Tongue (tissue), 1 donor: ENCODE measurements at regions not wholly inside any gene's neighbourhood (a gene's known extent, or its start where the extent isn't known, plus 50 kb on each side); places are given as distances from the start of the nearest gene placed in this dataset.

Experiments
- DNase-seq: peaks from one replicate; pipeline ENCODE4 v3.0.0-alpha.2; 2015

DNA sequence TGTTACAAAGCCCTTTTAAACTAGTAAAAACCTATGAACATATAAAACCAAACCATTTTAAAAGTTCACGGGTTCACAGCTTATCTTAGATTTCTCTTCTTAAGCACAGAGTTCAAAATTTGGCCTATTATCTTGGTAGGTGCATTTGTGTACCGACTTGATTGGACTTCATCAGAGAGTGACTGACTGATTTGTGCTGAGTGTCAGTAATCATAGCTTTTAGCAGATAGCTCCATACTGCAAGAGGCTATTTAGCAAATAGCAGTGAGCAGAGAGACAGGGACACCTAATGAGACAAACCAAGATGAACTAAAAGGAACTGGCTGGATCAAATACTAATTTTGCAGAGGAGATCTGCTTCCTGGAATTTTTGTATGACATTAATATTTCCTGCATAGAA lies 274.5 kb downstream of the PRR16 start:
- DNase-seq, result no peak

DNA sequence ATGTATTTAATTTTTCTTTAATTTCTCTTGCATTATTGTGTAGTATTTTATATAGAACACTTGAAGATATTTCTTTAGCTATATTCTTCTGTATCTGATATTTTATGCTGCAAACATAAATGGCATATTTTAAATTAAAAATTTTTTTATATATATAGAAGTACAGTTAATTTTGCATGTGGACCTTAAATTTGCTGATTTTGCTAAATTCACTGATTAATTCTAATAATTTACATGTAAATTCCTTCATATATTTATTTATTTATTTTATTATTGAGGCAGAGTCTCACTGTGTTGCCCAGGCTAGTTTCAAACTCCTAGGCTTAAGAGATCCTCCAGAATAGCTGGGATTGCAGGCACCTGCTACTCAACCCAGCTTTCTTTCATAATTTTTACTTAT lies 276.9 kb downstream of the PRR16 start:
- no peak for DNase-seq

DNA sequence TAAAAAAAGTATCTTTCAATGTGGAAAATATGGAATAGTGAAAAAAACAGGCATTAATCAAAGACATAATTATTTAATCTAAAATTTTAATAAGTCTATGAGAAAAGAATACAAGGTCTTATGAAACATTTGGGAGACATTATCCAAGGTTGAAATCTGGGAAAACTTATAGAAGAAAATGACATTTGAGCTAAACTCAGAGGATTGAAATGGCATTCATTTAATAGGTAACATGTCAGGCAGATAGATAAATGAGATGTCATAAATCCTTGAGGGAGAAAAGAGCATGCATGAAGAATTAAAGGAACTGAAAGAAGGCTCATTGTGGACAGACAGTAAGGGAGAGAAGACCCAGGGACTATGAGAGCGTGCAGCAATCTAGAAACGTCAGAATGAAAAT lies 284.4 kb downstream of the PRR16 start:
- DNase-seq, result no peak

DNA sequence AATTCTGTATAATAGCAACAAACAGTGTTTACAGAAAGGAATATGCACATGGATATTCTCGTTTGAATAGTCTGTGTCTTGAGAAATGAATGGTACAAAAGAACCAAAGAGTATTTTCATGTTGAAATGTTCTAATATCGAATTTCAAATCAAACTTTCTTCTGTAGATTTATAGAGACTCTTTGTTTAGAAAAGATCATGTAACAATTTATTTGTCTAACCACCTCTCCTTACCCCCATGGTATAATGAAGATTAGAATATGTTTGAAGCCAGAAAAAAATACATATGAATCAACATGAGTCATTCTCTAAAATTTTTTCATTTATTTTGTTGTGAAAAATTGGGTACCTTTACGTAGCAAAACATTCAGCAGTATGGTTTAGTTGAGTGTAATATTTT lies 285.6 kb downstream of the PRR16 start:
- no peak for DNase-seq

DNA sequence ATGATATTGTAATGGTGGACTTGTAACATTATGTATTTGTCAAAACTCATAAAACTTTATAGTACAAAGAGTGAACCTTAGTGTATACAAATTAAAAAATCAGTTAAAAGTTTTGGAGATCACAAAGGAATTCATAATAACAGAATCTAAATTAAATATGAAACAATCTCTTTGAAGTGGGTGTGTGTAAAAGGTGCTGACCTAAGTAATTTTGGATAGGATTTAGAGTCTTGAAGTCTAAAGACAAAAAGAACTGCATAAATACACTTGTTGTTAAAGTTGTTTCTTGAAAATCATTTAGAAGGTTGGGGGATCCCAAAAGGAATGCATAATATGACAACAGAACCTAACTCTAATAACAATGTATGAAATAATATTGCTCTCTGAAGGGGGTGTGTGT lies 295.5 kb downstream of the PRR16 start:
- DNase-seq, result no peak

DNA sequence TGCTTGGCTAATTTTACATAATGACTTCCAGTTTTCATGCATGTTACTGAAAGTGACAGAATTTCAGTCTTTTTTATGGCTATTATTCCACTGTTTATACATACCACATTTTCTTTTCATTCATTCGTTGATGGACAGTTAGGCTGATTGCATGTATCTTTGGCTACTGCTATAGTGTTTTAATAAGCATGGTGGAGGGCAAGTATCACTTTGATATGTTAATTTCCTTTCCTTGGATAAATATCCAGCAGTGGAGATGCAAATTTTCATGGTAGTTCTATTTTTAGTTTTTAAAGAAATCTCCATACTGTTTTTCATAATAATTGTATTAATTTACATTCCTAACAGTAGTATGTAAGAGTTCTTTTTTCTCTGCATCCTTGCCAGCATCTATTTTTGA lies 297.9 kb downstream of the PRR16 start:
- no peak for DNase-seq

DNA sequence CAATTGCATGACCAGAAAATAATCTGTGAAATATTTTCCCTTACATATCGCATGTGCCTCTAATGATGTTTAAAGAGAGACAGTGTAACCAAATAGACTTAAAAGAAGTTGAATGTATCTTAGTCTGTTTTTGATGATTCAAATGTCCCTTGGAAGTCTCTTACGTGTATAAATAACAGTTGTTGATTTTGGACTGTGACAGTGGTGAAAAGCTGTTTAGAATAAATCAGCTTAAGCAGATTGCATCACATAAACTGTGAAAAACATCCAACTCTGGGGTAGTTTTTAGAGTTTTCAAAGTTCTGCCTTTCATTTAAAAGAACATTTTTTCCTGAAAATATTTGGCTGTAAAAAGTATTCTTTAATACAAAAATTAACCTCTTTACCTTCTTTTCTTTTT lies 301.1 kb downstream of the PRR16 start:
- no peak for DNase-seq

DNA sequence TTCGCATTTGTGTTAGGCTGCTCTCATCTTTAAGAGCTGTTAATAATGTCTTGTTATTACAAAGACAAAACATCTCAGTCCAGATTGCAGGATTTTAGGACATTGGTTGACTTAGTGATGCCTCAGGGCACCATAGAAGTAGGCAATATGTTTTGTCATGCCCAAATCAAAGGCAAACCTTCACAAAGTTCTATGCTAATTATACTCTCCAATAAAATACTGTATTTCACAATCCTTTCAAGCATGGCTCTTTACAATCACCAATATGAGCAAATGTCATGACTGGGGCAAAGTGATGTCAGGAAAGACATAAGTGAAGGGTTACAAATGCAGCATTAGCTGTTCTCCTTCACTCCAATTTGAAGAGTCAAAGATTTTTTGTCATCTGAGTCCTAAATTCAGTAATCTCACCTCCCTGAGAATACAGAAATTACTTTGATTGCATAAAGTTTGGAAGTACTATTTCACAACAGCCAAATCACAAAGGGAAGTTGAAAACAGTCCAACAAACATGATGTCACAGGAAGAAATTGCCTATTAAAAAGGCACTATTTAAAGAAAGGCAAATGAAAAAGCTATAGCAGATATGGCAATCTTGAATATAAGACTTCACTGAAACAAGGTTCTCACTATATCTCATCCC lies 303.2 kb downstream of the PRR16 start:
- no peak for DNase-seq

DNA sequence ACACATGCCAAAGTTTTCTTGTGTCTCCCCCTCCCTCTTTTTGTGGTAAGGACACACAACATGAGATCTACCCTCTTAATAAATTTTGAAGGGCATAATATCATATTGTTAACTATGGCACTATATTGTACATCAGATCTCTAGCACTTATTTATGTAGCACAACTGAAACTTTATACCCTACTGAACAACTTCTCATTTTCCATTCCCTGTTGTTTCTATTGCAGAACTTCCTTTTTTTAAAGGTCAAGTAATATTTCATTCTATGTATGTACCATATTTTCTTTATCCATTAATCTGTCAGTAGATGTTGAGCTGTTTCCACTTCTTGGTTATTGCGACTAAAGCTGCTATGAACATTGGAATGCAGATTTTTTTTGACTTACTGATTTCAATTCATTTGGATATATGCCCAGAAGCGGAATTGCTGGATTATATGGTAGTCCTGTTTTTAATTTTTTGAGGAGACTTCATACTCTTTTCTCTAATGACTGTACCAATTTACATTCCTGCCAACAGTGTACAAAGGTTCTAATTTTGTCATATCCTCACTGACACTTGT lies 305.3 kb downstream of the PRR16 start:
- DNase-seq, result no peak

DNA sequence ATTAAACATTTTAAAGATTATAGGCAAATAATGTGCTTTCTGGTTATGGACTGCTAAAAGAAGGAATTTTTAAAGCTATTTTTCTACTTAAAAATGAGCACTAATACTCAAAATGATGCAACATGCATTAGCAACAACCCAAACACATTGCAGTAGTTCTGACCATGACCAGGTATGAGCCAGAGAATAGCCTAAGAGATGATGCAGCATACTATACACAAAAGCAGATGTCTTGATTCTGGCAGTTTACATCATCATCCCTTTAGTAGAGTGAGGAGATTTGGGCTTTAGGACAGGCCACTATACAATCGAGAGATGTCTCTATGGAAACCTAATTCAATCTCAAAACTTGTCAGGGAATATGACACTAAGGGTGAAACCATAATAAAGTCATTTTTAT lies 307.1 kb downstream of the PRR16 start:
- no peak for DNase-seq

DNA sequence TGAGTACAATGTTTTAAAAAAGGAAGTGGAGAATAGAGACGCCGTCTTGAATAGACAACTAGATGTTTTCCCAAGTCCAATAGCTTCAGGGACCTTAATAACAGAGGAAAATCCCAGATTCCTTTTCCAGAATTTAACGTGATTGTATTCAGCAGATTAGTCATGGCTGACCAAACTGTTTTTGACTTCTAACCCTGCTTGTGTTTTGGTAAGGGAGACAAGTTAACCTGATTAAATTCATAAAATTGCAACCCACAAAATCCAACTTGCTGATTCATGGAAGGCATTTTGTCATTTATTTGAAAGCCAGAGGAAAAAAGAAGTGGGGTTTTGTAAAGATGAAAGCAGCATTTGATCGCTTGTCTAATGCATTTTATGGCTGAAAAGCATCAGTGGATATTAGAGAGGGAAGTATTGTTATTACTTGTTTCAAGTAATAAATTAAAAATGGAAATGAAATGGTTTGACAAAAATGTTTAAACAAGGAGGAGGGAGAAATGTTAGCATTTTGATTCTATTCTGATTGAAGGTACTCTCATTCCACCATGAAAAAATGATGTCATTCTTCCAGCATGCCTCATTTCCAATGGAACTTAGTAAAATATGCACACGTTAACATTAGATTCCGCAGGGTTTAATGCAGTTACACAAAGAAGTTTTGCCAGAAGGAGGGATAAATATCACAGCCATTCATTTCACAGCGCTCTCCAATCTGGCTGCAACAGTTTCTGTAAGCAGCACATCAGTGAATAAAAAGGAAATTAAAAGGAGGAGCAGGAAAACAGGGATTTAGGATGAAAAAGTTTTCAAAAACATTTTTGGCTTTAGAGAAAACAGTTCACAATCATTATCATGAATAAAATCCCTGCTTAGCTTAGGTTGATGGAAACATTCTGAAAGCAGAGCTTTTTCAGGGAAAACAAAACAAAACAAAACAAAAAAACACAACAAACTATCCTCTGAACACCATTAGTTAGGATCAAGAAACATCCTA lies 314.7 kb downstream of the PRR16 start:
- peak; percentile 5 for DNase-seq

DNA sequence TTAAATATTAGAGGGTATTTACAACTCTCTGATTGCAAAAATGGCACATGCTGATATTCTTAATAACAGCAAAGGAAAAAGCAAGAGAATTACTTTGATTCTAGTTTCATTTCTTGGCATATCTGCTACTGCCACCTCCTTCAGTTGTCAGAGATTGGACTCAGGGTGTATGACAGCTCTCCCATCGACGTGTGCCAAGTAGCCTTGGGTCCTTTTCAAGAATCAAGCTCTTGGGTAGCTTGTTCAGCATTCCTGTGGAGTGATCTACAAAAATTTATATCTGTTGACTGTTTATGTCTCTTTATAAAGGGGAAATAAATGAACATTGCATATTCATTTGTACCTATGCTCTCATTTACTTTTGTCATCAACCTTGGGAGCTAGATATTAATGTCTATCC lies 315.6 kb downstream of the PRR16 start:
- no peak for DNase-seq

DNA sequence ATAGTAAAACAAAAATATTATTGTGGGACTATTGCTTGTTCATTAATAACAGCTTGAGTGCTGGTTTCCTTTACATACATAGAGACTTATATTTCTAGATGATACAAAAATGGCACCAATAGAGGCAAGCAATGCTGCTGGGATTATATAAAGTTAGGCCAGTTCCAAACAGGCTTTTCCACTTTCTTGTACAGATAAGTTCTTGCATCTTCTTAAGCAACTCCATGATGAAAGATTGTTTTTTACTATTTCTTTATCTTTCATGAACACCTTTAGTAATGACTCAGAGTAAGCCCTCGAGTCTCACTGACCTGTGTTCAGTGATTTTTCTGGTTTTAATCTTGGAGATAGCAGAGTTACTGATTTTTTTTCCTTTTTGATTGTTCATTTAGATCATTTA lies 324.4 kb downstream of the PRR16 start:
- no peak for DNase-seq

DNA sequence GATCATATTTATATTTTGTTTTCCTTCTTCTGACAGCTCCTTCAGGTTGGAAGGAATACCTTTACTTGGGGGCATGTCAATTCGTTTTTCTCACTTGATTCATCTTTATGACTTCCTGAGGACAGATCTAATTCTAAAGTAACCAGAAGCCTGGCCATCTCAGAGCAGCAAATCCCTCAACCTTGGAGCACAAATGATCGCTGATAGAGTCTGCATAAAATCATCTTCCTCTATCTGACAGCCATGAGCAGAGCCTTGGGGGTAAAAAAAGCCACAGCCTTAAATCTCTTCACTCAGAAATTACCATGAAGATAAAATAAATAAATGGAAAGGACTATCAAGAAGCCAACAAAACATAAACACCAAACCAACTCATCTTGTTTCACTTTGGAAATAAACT lies 325.8 kb downstream of the PRR16 start:
- no peak for DNase-seq

DNA sequence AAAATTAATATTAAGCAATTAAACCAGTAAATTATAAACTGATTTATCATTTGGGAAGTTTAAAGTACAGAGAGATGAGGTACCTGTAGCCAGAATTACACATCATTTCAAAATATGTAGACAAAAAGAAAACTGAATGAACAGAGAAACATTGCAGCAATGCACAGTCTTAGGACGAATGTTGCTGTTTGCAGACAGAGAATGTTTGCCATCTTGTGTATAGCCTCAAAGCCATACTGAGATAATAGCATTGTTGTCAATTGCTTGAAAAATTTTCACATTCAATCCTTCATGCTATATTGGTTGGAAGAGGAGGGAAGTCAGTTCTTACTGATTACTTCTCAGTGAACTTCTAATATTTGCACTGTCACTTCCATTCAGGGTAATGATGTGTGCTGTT lies 326.2 kb downstream of the PRR16 start:
- DNase-seq, result no peak

DNA sequence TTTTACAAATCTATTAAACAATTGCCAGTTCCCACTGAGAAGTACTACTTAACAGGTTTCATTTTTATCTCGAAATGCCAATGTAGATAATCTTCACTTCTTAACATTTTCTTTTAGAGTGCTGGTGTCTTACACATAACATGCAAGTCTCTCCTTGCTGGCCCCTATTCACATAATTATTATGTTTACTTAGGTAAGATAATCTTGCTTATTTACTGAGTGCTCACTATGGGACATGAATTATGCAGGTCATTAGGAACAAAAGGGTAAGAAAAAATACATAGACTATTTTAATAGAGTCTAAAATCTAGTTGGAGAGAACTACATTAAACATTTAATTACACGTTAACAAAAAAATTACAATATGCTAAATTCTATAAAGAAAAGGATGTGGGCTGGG lies 328.4 kb downstream of the PRR16 start:
- DNase-seq, result no peak

DNA sequence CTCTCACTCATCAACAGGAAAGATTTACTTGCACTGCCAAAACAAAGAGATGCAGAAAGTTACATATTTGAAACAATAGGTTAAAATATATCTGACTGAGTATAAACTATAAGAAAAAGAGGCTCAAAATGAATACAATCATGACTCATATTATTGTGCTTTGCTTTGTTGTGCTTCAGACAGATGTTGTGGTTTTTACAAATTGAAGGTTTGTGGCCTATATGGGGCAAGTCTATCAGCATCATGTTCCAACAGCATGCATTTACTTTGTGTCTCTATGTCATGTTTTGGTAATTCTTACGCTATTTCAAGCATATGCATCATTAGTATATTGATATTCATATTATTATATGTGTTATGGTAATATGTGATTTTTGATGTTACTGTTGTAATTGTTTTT lies 330.0 kb downstream of the PRR16 start:
- DNase-seq, result no peak

DNA sequence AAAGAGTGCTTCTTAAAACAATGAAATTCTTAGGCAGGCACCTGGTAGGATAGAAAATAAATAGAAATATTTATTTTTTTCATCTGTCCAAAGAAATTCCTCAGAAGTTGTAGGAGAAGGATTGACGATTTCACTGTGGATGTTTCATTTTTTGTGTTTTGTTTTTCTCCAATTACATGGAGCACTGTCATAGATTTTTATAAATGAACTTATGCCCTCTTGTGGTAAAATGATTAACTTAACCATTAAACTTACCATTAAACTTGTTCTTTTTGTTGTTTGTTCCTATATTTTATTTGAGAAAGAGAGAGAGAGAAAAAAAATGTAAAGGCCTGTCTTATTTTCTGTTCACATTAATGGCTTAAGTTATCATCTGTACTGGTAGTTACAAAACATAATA lies 339.2 kb downstream of the PRR16 start:
- DNase-seq, result peak; percentile 19

DNA sequence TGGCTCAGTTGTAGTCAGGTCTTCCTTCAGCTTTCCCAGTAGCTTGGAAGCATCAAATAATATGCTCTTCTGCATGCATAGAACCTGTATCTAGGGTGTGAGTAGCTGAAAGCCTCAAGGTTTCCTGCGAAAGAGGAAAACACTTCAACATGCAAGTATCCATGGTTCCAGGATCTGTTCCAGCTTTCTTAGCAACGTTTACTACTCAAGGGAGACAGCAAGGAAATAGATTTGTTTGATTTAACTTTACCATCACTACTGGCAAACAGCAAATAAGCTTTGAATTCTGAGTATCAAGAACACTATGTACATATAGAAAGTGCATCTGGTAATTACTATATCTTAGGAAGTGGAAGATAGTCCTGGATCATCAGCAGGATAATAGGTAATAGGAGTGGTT lies 341.0 kb downstream of the PRR16 start:
- peak; percentile 5 for DNase-seq

DNA sequence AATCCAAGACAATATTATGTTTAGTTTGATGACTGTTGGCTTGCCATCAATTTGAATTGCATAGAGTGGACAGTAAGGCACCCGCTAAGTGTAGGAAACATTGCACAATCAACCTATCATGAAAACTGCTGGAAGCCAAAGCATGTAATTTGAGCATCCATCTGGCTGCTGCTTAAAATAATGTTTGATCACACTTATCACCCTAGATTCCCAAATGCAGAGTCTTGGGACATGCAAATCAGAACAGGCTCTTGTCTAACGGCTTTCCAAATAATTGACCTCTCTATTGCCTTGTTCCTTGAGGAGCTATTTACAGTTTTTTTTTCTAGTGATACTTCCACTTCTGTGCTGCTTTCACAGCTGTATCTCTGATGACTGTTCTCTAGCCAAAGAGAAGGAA lies 342.1 kb downstream of the PRR16 start:
- peak; percentile 22 for DNase-seq

DNA sequence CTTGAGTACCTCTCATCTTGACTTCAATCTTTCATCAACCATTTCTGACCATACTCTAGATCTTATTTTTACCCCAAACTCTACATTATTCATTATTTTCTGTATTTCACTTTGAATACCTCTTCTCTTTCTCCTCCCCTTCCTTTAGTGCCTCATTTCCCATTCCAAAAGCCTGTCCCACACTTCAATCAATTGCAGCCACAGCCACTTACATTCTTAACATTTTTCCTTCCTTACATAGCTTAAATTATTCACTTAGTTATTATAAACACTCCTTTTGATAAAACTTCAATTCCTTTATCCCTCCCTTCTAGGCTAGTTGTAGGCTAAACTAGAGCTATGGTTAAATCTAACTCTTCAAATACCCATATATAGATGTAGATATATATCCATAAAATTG lies 344.0 kb downstream of the PRR16 start:
- DNase-seq, result no peak

DNA sequence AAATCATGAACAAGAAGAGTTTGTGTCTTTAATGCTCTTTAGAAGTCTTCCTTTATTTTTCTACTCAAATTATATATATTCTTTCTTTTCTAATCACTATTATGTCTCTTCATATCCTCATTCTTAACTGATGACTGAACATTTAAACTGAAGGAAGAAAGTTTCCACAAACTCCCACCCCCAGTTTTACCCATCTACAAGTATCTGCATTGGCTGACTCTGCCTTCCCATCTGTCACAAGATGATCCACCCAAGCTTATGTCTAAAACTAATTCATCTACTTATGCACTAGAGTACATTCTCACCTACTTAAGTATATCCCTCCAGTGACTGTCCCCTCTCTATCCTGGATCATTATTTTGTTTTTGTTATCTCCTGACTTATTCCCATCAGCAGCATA lies 344.5 kb downstream of the PRR16 start:
- no peak for DNase-seq

DNA sequence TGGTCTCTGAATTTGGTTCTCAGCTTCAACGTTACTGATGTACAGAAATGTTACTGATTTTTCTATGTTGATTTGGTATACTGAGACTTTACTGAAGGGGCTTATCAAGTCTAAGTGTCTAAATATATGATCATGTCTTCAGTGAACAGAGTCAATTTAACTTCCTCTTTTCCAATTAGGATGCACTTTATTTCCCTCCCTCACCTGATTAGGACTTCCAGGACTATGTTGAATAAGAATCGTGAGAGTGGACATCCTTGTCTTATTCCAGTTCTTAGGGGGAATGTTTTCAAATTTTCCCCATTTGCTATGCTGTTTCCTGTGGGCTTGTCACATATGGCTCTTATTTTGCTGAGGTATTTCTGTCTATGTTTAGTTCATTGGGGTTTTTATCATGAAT lies 349.5 kb downstream of the PRR16 start:
- no peak for DNase-seq
